HG02763 (cell line): ENCODE measurements at regions not wholly inside any gene's neighbourhood (a gene's known extent, or its start where the extent isn't known, plus 50 kb on each side); places are given as distances from the start of the nearest gene placed in this dataset.

Source experiments
- ATAC-seq: cut with Tn5 transposase; IDR thresholded peaks from one replicate; pipeline ENCODE4 v1.9.1; 2021; ENCODE audit warnings: mild to moderate bottlenecking, moderate library complexity; ENCODE audit not compliant: unreplicated experiment

DNA sequence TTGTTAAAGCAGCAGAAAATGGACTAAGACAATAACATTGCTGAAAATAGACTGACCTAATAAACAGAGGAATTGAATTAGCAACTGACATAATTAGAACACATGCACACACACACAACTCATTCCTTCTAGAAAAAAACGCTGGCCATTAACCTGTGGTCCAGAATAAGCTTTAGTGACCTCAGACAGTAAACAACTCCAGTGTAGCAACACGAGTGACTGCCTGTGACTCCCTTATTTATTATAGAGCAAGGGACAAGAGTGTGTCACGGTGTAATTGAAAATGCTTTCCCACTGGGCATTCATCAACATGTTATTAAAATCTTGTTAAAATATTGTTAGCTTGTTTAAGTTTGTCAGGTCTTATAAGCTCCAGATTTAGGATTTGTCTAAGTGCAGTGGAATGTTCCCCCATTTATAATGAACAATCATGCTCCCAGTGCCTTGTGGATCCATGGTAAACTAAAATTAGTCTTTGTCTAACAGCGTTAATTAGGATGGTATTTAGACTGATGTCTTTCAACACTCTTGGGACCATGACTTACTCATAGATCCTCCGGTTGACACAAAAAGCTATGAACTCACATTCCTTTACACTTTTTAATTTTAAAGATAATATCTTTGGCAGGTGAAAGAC is 111.7 kb upstream of the IRS2 start:
- no peak for ATAC-seq

DNA sequence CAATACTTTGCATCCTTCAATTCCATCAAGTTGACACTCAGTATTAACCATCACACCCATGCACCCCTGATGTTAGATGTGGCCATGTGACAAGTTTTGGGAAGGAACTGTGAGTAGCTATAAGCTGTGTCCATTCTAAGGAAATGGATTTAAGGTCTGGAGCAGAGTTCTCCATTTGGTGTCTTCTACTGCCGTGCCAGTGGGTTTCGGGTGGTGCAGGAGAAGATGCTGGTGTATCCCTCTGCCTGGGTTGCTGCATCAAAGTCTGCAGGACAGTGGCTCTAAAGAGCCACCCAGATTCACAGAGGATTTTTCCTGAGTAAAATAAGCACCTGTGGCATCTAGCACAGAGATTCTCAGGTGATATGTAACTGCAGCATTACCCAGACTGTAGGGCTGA is 105.7 kb upstream of the IRS2 start:
- ATAC-seq: no peak

DNA sequence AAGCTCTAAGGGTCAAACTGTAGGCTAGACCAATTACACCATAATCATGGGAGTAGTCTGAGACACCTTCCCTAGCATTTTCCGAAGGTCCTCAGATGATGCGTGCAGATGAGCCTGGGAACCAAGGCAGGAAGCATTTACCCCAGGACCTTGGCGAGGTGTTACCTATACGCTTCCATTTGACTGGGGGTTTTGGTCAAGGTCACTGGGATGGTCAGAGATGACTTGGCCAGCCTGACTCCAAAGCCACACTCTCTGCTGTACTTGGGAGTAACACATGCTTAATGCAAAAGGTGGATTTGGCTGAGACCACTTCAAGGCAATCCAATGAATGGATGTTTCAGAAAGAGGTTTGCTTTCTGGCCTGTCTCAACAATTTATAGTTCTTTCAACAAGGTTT is 98.9 kb upstream of the IRS2 start:
- no peak for ATAC-seq

DNA sequence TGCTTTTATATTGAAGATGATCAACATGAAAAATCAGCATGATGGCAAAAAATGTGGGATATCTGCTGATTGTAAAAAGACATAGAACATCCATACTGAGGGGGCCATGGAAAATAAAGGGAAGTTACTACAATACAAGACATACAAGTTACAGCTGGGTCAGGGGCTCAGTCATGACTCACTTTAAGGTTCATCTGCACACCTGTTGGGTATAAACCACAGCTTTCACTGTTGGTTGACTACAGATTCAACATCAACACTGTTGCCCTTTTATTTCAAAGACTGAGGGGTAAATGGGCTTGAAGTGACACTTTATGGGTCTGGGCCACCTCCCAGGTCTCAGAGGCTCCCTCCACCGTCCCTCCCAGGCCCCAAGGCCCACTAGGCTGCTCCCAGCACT is 98.1 kb upstream of the IRS2 start:
- ATAC-seq: no peak

DNA sequence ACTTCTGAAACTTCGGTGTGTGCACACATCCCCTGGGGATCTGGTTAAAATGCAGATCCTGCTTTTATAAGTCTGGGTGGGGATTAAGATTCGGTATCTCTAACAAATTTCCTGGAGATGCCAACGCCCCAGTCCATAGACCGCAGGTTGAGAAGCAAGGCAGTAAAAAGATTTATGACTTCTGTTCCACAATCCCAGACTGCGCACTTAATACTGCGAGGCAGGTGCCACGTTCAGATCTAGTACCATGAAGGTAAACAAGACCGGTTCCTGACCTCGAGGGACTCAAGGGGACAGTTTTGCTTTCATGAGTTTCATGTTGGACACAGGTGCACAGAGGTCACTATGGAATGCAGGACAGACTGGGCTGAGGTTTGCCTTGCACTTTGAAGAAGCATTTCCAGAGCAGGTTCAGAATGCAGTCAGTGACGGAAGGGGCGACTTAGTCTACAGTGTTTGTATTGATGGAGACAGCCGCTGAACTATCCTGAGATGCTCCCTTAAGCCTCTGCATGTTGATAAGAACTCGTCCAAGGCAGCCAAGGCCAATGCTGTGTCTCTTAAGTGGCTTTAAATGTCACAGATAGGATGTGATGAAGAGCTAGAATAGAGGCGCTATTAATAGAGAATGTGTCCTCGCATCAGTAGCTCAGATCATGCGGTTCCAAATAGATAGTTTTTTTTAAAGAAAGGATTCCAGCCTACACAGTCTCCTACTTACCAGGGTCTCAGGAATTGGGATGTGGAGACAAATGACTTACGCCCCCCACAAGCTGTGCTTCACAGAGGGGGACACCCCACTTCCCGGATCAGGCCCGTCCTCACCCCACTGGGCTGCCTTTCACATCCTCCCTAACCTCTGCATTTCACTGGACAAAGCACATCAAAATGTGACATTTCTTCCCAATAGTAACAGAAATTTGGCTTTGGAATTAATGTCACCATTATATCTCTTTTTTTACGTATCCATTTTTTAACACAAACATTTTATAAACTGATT is 97.1 kb upstream of the IRS2 start:
- ATAC-seq: no peak

DNA sequence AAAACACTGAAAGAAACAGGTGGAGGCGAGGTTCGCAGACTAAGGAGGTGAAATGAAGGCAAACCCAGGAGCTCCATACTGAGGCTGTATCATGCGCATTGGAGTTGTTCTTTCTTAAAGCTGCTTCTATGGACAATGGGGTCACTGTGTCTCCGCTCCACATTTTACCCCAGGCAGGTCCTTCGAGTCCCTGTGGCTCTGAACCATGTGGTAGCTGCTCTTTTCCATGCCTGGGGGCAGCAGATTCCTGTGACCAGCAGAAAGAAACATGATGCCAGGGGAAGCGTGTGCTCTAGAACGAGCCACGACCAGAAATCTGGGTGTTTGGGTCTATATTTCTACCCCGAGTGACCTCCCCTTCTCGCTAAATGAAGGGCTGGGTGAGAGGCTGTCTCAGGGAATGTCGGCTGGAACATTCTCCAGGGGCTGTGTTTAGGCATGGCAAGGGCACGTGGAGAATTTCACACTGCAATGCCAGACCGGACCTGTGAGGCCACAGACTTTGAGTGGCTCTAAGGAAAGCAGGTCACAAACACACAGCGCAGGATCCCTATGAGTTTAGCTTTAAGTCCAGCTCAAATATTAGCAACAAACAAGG is 95.7 kb upstream of the IRS2 start:
- ATAC-seq: no peak

DNA sequence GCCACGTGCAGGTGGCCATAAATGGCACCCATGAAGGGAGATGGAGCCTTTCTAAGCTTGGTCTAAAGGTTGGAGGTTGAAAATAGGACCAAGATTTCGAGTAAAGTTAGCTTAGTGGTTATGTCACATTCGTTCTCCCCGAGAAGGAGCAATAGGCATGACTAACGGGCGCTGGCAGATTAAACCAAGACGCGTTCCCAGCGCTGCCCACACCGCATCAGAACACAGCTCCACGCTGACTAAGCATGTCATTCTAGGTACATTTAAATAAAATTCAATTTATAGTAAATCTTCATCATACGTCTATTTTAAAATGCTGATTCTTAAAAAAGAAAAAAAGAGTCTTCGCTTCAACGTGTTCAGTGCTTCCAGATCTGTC is 95.0 kb upstream of the IRS2 start:
- ATAC-seq: no peak

DNA sequence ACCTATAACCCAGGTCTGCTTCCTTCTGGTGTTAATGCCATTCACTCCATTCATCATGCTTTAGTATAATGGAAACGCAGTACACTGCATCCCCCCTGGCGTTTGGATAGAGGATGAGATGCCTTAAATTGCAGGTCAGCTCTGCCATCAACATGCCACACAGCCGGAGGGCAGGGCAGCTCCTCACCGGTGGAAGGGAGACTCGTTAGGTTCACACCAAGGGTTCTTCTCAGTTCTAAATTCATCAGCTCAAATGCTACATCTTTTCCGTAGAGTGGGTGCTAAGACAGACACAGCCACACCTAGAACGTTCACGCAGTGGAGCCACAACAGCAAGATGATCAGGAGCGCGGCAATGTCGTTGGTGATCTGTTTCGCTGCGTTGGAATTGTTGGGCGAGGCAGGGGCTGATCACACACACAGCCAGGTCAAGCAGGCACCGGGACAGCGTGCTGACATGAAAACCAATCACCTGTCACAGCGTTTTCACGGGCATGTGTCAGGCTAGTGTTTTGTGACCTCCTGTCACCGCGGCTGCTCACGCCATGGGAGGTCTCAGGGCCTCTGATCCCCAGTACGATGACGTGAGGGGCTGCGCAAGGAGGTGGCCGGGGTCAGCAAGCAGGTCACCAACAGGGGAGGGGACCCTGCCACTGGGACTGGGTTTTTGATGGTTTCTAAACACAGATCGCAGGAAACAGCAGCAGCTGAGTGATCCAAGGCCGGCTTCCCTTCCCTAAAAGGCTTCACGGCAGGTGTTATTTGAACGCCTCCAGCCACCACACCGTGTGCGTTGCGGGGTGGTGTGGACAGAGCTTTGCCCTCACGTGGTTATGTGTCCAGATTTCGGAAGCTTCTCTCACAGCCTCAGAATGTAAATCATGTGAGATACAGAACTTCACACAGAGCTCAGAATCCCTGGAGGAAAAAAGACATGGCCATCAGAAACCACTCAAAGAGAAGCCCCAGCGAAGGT is 94.3 kb upstream of the IRS2 start:
- no peak for ATAC-seq

DNA sequence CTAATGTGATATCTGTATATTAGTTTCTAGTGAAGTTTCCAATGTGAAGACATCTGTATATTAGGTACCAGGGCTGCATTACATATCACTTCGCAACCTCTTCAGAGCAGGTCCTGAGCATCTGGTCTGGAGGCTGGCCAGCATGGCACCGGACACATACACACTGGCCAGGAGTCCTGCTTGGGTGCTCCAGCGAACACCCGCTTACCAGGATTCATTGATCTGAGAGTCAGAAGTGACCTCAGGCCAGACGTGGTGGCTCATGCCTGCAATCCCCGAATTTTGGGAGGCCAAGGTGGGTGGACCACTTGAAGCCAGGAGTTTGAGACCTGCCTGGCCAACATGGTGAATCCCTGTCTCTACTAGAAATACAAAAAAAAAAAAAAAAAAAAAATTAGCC is 93.0 kb upstream of the IRS2 start:
- no peak for ATAC-seq

DNA sequence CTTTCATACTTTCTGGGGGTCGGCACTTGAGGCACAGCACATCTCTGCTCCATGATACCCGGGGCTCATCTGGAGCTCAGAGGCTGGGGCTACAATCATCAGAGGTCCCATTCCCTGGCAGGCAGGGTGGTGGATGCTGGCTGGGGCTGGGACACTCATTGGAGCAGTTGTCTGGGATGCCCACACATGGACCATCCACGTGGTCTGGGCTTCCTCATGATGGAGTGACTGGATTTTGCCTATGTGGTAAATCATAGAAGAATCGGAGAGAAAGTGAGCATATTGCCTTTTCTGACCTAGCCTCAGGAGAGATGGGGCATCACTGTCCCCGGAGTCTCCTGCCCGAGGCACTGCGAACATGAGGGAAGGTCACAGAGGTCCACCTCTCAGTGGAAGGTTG is 91.4 kb upstream of the IRS2 start:
- ATAC-seq: no peak

DNA sequence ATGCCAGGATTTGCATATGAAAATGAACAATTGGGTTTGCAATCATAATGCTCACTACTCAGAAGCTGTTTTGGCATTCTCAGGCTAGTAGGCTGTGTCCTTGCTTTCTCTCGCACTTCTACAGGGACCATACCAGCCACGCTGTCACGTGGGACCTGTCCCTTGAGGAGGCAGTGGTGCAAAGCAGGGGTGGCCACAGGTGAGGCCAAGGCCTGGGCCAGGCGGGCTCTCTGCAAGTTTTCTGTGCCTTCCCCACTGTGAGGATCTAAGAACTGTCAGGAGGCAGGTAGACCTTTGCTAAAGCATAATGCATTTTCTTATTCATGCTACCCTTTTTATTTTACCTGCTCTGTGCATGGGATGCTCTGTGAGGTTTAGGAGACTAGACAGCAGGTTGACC is 89.4 kb upstream of the IRS2 start:
- no peak for ATAC-seq

DNA sequence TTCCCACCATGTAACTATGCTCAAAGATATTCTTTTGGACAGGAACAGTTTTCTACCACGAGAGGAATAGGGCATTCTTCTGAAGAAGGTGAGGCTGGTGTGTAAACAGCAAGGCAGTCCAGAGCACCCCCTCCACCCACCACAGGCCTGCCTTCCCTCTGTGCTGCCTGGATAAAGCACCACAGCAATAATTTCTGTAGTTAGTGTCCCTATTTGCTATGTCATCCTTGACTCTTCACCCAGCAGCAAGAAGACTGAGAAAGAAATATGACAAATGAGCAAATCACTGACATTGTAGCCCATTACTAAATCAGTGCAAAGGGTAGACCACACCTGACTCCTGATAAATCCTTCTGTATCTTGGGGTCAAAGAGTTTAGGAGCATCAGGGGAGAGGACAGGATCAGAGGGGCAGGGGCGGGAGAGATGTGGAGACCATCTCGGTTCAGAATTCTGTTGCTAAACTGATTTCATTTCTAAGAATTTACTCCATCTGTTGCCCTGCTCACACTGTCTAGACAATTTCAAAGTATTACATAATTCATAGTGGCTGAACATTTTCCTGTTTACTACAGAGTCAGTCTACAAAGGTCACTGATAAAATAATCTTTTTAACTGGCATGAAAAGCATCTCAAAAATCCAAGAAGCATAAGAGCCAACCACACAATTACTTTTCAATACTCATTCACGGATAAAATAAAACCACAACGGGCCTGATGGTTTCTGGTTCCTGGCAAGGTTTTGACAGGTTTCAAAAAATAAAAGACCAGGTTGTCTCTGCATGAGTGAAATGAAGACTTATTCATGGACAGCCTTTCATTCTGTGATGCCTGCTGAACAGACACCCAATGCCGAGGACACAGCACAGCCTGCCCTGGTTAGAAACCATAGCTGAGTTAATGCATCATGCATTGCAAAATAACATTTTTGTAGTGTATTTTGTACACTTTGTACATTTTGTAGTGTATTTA is 88.4 kb upstream of the IRS2 start:
- no peak for ATAC-seq

DNA sequence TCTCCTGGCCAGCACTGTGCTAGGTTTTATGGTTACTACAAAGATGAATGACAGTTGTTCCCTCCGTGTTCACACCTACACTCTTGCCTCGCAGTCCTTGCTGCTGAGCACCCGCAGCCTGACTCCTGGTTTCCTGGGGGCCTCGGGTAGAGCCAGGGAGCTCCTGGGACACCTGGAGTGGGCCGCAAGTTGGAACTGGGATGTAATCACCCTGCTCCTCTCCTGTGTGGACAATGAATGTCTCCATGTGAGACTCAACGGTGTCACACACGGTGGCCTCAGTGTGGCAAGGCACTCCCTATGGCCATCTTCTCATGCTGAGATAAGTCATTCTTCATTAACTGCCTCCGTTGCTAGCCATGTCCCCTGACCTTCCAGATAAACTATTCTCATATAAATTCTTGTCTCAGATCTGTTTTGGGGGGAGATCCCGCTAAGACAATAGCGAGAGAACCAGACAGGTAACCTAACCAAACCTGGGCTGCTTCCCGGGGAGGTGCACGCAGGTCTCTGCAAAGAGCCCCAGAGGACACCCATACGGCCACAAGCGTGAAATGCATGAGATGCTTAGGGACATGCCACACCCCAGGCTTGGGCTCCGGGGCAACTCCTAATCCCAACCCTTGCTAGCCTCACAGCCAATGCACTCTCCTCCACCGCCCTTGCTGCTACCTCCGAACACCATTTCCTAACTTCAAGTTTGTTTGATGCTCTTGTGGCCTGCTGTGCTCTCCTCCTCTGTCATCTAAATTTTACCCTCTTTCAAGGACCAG is 87.2 kb upstream of the IRS2 start:
- no peak for ATAC-seq

DNA sequence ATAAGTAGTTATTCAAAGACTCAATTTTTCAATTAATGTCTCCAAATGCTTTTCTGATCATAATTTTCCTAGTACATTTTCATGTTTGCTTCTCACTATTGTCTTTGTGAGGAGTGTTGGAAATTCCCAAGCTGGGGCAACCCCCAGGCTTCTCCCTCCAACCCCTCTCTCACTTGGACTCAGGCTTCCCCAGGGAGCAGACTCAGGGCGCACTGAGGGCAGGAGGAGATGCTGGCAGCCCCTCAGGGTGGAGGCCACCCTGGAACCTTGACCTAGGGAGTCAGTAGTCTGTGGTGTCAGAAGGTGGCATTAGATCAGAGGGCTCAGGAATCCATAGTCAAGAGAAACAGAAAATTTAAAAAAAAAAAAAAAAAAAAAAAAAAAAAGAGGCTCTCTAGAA is 86.5 kb upstream of the IRS2 start:
- ATAC-seq: no peak

DNA sequence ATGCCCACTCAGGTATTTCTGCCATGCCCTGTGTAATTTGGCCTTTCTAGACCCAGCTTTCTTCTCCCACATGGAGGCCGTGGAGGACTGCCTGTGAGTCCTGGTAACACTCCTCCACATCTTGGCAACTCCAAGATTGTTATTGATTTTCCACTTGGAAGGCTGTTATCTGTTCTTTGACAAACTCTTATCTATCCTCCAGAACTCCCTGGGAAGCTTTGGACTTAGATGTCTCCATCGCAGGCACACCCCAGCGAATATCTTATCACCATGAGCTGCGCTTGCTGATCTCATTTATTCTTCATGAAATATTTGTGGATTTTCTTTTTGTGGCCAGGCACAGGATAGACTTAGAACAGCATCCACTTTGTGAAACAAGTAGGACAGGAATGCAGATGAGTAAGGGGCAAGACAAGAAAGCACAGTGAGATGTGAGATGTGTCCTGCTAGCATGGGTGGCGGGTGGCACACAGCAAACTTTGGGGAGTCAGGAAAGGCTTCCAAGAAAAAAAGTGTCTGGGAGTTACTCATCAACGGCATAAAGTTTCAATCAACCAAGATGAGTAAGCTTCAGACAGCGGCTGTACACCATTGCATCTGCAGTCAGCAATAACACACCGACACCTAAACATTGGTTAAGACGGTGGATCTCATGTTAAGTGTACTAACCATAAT is 84.5 kb upstream of the IRS2 start:
- ATAC-seq: no peak

DNA sequence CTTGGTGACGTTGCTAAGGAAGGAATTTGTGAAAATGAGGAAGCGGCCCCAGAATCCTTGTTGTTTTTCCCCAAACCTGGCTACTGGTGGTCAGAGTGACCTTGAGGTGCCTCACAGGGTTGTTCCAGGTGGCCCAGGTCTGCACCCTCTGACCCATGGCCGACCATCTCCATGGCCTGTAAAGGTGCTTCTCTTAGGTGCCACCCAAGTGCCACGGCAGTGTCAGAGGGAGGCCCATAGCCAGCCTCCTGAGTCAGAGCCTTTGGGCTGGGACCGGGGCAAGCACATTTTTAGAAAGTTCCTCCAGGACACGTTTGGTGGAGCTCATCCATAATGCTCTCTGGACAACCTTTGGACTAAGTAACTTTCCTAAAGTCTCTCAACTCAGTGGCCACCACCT is 83.9 kb upstream of the IRS2 start:
- ATAC-seq: no peak

DNA sequence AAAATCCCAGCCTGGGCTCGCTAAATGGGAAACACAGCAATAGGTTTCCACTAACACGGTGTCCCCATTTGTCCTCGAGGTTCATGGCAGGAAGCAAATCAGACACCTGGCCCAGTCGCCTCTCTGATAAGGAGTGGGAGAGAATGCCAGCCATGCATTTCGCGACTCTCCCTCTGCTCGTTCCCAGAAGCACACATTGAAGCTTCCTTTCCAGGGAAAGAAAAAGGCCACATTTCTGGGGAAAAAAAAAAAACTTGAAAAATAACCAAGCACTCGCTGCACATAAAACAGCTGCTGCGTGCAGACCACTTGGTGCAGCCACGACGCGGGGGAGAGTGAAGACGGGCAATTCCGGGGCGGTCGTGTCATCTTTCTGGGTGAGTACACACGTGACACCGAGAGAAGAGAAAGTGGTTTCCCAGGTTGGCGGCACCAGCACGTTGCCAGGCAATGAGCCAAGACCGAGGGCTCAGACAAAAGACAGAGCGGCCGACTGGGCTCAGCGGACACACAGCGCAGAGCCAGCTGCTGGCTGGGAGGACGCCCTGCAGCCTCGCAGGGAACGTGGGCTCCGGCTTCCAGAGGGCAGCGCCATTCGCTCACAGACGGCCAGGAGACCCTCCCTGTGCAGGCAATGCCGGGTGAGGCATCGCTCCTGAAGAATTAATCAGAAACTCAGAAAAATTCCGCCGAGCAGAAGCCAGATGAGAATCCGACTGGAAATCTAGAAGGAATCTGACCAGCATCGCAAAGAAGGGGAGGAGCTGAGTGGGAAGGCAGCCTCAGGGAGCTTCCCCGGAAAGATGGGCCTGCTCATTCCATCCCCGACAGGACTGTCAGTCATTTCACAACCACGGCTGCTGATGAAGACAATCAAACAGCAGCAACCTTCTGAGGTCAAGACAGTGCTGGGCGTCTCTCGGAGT is 83.2 kb upstream of the IRS2 start:
- ATAC-seq: no peak
